Hematopoietic multipotent progenitor cell treated with erythropoietin and hydrocortisone succinate and interleukin-3 and kit ligand, for 4 days (in vitro differentiated cells): ENCODE measurements at regions not wholly inside any gene's neighbourhood (a gene's known extent, or its start where the extent isn't known, plus 50 kb on each side); places are given as distances from the start of the nearest gene placed in this dataset.
A peak's percentile ranks its signal among the peaks of the same experiment; 100 is the strongest.

Experiments
- DNase-seq: peaks from one replicate; pipeline ENCODE4 v3.0.0-alpha.2; 2015

- DNase-seq, result no peak
Observed at GRCh38 chr16:10317425-10318001, 68.3 kb upstream of the ATF7IP2 start.

GRCh38 chr16:10318798-10319500 lies 66.9 kb upstream of the ATF7IP2 start:
- DNase-seq, result no peak

GRCh38 chr16:10321407-10322387 lies 64.2 kb upstream of the ATF7IP2 start:
- DNase-seq, result peak; percentile 55

GRCh38 chr16:10322723-10323527 lies 62.9 kb upstream of the ATF7IP2 start:
- DNase-seq, result peak; percentile 42

- DNase-seq, result no peak
Observed at GRCh38 chr16:10323528-10323869, 62.4 kb upstream of the ATF7IP2 start.

GRCh38 chr16:10324210-10324609 lies 61.7 kb upstream of the ATF7IP2 start:
- no peak for DNase-seq

- peak; percentile 64 for DNase-seq
Observed at GRCh38 chr16:10325783-10326543, 59.9 kb upstream of the ATF7IP2 start.

GRCh38 chr16:10326647-10327046 lies 59.2 kb upstream of the ATF7IP2 start:
- no peak for DNase-seq

- peak; percentile 74 for DNase-seq
Observed at GRCh38 chr16:10328291-10328690, 57.6 kb upstream of the ATF7IP2 start.

- DNase-seq, result no peak
Observed at GRCh38 chr16:10332241-10332640, 53.6 kb upstream of the ATF7IP2 start.

GRCh38 chr16:10332775-10333174 lies 53.1 kb upstream of the ATF7IP2 start:
- DNase-seq, result no peak

- DNase-seq, result no peak
Observed at GRCh38 chr16:10333321-10334032, 52.4 kb upstream of the ATF7IP2 start.

- no peak for DNase-seq
Observed at GRCh38 chr16:10335681-10336080, 50.2 kb upstream of the ATF7IP2 start.
